DOHH2 (cell line): ENCODE measurements at regions not wholly inside any gene's neighbourhood (a gene's known extent, or its start where the extent isn't known, plus 50 kb on each side); places are given as distances from the start of the nearest gene placed in this dataset.
"Not testable (repeated sequence)": the region's sequence is repeated elsewhere in the genome, so short reads cannot be mapped to it uniquely, and the experiment has no call there.

Source experiments
- H3F3A ChIP-seq: fragments of 200-600 bp; sonication (generic), shearing (Covaris generic); 2 replicates; pipeline ENCODE4 v1.6.0; 2016; ENCODE audit warnings: antibody characterized with exemption, mild to moderate bottlenecking; ENCODE audit not compliant: control insufficient read depth, insufficient read depth
- H3K27ac ChIP-seq: fragments of 200-600 bp; sonication (generic); 2 replicates; pipeline ENCODE4 v1.5.1; 2014; ENCODE audit warnings: low read depth, mild to moderate bottlenecking, low read length, moderate library complexity
- H3K27me3 ChIP-seq: fragments of 200-600 bp; sonication (generic); 2 replicates; pipeline ENCODE4 v1.6.1; 2014; ENCODE audit warnings: mild to moderate bottlenecking, low read length, mixed read lengths; ENCODE audit not compliant: control insufficient read depth
- H3K36me3 ChIP-seq: fragments of 200-600 bp; sonication (generic); 2 replicates; pipeline ENCODE4 v1.6.1; 2014; ENCODE audit warnings: mild to moderate bottlenecking, low read length, moderate library complexity, mixed read lengths; ENCODE audit not compliant: control insufficient read depth
- H3K4me1 ChIP-seq: fragments of 200-600 bp; sonication (generic); 2 replicates; pipeline ENCODE4 v1.6.1; 2014; ENCODE audit warnings: mild to moderate bottlenecking, low read length, mixed read lengths; ENCODE audit not compliant: control insufficient read depth
- H3K4me2 ChIP-seq: fragments of 200-600 bp; sonication (generic); 2 replicates; pipeline ENCODE4 v1.6.0; 2014; ENCODE audit warnings: mild to moderate bottlenecking, low read length, moderate library complexity
- H3K4me3 ChIP-seq: fragments of 200-600 bp; sonication (generic); 2 replicates; pipeline ENCODE4 v1.5.1; 2014; ENCODE audit warnings: mild to moderate bottlenecking, low read length, mixed read lengths
- H3K79me2 ChIP-seq: fragments of 200-600 bp; sonication (generic); 2 replicates; pipeline ENCODE4 v1.6.1; 2014; ENCODE audit warnings: mild to moderate bottlenecking, low read length, mixed read lengths; ENCODE audit not compliant: control insufficient read depth
- H3K9me2 ChIP-seq: fragments of 200-600 bp; sonication (generic); replicated peaks from 2 replicates; pipeline ENCODE4 v1.6.1; 2014; ENCODE audit warnings: mild to moderate bottlenecking, low read length, mixed read lengths; ENCODE audit not compliant: control insufficient read depth
- H3K9me3 ChIP-seq: fragments of 200-600 bp; sonication (generic); 2 replicates; pipeline ENCODE4 v1.6.1; 2014; ENCODE audit warnings: antibody characterized with exemption, low read length, mixed read lengths; ENCODE audit not compliant: control insufficient read depth, insufficient read depth
- H4K20me1 ChIP-seq: fragments of 200-600 bp; sonication (generic); 2 replicates; pipeline ENCODE4 v1.6.0; 2014; ENCODE audit warnings: low read depth, mild to moderate bottlenecking, antibody characterized with exemption, low read length, moderate library complexity; ENCODE audit not compliant: control insufficient read depth, insufficient read depth
- EZH2phosphoT487 ChIP-seq: fragments of 200-600 bp; sonication (generic); IDR thresholded peaks from 2 replicates; pipeline ENCODE4 v1.6.1; 2017; ENCODE audit warnings: borderline replicate concordance, mild to moderate bottlenecking, antibody characterized with exemption, low read length, moderate library complexity, mixed read lengths
- TF ChIP-seq, protein P1 (sequence below): fragments of 200-600 bp; sonication (generic); IDR thresholded peaks from one replicate; pipeline ENCODE4 v1.5.1; 2014; ENCODE audit warnings: antibody characterized with exemption, mild to moderate bottlenecking, low read depth, low read length; ENCODE audit not compliant: poor library complexity, severe bottlenecking

DNA sequence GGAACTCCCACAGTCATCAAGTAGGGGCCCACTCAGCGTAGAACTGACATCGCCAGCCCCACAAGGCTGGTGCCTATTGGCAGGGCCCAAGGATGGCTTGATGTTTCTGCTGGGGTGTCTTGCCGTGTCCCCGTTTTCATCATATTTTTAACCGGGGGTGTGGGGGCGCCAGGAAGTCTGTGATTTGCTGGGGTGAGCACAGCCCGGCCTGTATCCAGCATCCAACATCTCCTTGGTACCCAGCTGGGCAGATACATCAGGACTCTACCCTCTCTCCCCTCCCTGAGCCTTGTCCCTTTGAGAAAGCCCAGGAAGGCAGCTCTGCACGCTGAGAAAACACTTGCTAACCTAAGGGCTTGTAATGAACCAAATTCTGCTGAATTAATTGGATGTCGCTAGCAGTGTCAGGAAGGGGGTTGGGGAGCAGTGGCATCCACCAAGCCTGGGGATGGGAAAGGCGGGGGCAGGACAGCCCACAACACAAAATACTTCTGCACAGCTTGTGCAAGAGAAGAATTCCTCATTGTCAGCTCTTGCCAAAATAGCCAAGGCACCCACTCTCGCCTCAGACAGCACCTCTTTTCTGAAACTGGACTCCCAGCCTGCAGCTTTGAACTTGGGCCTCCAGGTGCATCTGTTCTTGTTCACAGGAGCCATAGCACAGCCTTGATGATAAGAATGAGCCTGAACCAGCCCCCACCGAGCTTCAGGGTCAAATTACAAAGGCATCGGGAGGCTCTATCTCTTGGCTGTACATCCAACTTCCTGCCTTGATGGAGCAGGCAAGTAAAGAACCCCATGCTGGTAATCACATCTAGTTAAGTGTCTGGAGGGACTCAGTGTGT is 63.7 kb upstream of the LYRM9 start:
- Histone ChIP-seq H3K4me3 (no peak overlapping the region), H3K79me2 (no peaks in the 10 kb centered on the region), H3K9me3 (no peaks in the 10 kb centered on the region), H3K4me2 (no peak overlapping the region), H3K27me3 (peaks cover 8% of the 10 kb centered on the region), H3K9me2 (no peaks in the 10 kb centered on the region), H4K20me1 (no peaks in the 10 kb centered on the region), H3K36me3 (no peaks in the 10 kb centered on the region), H3F3A (no peaks in the 10 kb centered on the region), H3K4me1 (peaks cover 5% of the 10 kb centered on the region; the same call in 1 of the 2 replicates), H3K27ac (no peak overlapping the region)
- TF ChIP-seq EZH2phosphoT487: no peak
- TF ChIP-seq, protein P1, sequence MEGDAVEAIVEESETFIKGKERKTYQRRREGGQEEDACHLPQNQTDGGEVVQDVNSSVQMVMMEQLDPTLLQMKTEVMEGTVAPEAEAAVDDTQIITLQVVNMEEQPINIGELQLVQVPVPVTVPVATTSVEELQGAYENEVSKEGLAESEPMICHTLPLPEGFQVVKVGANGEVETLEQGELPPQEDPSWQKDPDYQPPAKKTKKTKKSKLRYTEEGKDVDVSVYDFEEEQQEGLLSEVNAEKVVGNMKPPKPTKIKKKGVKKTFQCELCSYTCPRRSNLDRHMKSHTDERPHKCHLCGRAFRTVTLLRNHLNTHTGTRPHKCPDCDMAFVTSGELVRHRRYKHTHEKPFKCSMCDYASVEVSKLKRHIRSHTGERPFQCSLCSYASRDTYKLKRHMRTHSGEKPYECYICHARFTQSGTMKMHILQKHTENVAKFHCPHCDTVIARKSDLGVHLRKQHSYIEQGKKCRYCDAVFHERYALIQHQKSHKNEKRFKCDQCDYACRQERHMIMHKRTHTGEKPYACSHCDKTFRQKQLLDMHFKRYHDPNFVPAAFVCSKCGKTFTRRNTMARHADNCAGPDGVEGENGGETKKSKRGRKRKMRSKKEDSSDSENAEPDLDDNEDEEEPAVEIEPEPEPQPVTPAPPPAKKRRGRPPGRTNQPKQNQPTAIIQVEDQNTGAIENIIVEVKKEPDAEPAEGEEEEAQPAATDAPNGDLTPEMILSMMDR: no peak

DNA sequence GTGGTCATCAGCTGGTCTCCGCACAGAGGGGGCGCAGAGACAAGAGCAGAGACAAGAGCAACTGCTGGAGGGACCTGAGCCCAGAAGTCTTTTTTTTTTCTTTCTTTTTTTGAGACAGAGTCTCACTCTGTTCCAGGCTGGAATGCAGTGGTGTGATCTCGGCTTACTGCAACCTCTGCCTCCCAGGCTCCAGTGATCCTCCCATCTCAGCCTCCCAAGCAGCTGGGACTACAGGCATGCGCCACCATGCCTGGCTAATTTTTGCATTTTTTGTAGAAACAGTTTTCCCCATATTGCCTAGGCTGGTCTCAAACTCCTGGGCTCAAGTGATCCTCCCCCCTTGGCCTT is 64.3 kb upstream of the LYRM9 start:
- H3F3A ChIP-seq, H3K9me3 ChIP-seq, H3K36me3 ChIP-seq, H3K4me2 ChIP-seq, H3K27ac ChIP-seq, H3K4me1 ChIP-seq, H3K79me2 ChIP-seq, H4K20me1 ChIP-seq, H3K9me2 ChIP-seq, H3K4me3 ChIP-seq: not testable (repeated sequence)
- peaks cover 10% of the 10 kb centered on the region for H3K27me3 ChIP-seq

DNA sequence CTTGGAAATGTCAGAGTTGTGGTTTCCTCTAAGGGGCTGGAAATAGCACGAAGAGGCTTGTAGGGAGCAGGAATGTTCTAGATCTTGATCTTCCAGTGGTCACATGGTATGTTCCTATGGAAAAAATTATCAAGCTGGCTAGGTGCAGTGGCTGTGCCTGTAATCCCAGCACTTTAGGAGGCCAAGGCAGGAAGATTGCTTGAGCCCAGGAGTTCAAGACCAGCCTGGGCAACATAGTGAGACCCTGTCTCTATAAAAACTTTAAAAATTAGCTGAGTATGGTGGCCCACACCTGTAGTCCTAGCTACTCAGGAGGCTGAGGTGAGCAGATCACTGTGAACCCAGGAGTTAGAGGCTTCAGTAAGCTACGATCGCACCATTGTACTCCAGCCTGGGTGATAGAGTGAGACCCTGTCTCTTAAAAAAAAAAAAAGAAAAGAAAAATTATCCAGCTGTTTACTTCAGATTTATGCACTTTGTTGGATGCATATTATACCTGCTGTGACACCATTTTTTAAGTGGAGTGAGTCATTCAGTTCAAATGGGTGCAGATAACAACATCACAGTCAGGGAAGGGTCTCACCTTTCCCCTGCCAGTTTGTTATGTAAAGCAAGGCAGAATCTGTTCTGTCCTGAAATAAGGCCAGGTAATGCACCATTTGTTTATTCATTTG is 65.7 kb upstream of the LYRM9 start:
- Histone ChIP-seq H3K27ac (no peak overlapping the region), H3K4me3 (no peak overlapping the region), H4K20me1 (no peaks in the 10 kb centered on the region), H3K9me3 (no peaks in the 10 kb centered on the region), H3K4me2 (no peak overlapping the region), H3F3A (no peaks in the 10 kb centered on the region), H3K9me2 (no peaks in the 10 kb centered on the region), H3K79me2 (no peaks in the 10 kb centered on the region), H3K4me1 (no peaks in the 10 kb centered on the region), H3K27me3 (peaks cover 10% of the 10 kb centered on the region), H3K36me3 (no peaks in the 10 kb centered on the region)
- no peak for TF ChIP-seq EZH2phosphoT487
- TF ChIP-seq, protein P1: no peak

DNA sequence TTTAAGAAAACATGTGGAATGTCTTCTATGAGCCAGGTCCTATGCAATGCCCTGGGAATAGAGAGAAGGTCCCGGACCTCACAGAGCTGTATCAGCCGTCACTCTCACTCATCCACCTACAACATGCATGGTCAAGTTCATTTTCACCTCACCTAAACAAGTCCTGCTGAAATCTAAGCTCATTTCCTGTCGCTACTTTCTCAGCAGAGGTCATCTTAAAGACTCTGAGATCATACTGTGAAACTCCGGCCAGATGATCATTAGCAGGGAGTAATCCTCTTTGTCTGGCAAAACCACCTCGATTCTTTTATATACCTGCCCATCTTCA is 66.2 kb upstream of the LYRM9 start:
- Histone ChIP-seq H3K27ac (no peak overlapping the region), H4K20me1 (no peaks in the 10 kb centered on the region), H3K4me1 (no peaks in the 10 kb centered on the region), H3K4me2 (no peak overlapping the region), H3K9me3 (no peaks in the 10 kb centered on the region), H3K4me3 (no peak overlapping the region), H3K79me2 (no peaks in the 10 kb centered on the region), H3F3A (no peaks in the 10 kb centered on the region), H3K36me3 (no peaks in the 10 kb centered on the region), H3K9me2 (no peaks in the 10 kb centered on the region), H3K27me3 (peaks cover 10% of the 10 kb centered on the region)
- no peak for TF ChIP-seq EZH2phosphoT487
- TF ChIP-seq, protein P1: no peak
